K562 (cell line): ENCODE measurements at regions not wholly inside any gene's neighbourhood (a gene's known extent, or its start where the extent isn't known, plus 50 kb on each side); places are given as distances from the start of the nearest gene placed in this dataset.

Source experiments
- ATAC-seq: fragments of 200-7000 bp; cut with Tn5 transposase; 3 replicates; pipeline ENCODE4 v1.9.1; 2020; ENCODE audit warnings: moderate library complexity
- BruUV-seq: library from RNA; stranded (reverse); fragments of 400-500 nt; replicated peaks from 2 replicates; lab custom pipeline; 2021; lab: Mats Ljungman, UMichigan
- CTCF ChIA-PET: fragments of 300-600 bp; formaldehyde crosslinking; extraction: SDS; loops from one replicate; lab custom pipeline; 2021; ENCODE audit warnings: low intra/inter-chr PET ratio; lab: Yijun Ruan, JAX
- POLR2A ChIA-PET: fragments of 300-600, 350-650 bp; sonication (Branson Sonifier 250); formaldehyde crosslinking; extraction: SDS; loops from one replicate; lab custom pipeline; 2021; ENCODE audit warnings: antibody characterized with exemption, inconsistent platforms; lab: Yijun Ruan, JAX
- DNase-seq, 4 experiments: peaks; one replicate each; pipeline versions ENCODE4 v3.0.0 to v3.0.0-alpha.2; 2011 to 2018; ENCODE audit warnings: low spot score in 3 of 4, mixed read lengths in 3 of 4; ENCODE audit errors: extremely low read depth in 1 of 4
- FAIRE-seq: peaks from 2 replicates; lab custom pipeline; 2011; peaks lifted over from hg19 to GRCh38; lab: Jason Lieb, UNC
- H2AFZ ChIP-seq: 2 replicates; pipeline ENCODE4 v1.6.0; 2011; ENCODE audit warnings: low read depth, low read length, control low read depth, inconsistent platforms
- H3K27ac ChIP-seq: fragments of 200-600 bp; 3 replicates; pipeline ENCODE4 v1.8.0; 2011; ENCODE audit warnings: low read depth, mild to moderate bottlenecking, control low read depth, inconsistent platforms, low read length, moderate library complexity, mixed read lengths; ENCODE audit errors: extremely low read depth
- H3K27me3 ChIP-seq, 2 experiments: fragments of 300-600 bp in 1 of 2; 2 replicates in 1 of 2; 3 replicates in 1 of 2; pipeline versions ENCODE4 v1.6.0 to v1.8.0; 2011; ENCODE audit warnings: inconsistent platforms in 2 of 2, low read length in 2 of 2, mild to moderate bottlenecking in 1 of 2, mixed read lengths in 1 of 2, moderate library complexity in 1 of 2; ENCODE audit not compliant: control insufficient read depth in 2 of 2, insufficient read depth in 2 of 2
- H3K36me3 ChIP-seq: fragments of 300-600 bp; 3 replicates; pipeline ENCODE4 v1.8.0; 2011; ENCODE audit warnings: mild to moderate bottlenecking, low read length, inconsistent platforms; ENCODE audit not compliant: control insufficient read depth, insufficient read depth
- H3K4me1 ChIP-seq, 2 experiments: fragments of 200-600 bp in 1 of 2; replicated peaks in 1 of 2; 2 replicates in 1 of 2; 3 replicates in 1 of 2; pipeline versions ENCODE4 v1.5.1 to v1.8.0; 2011; ENCODE audit warnings: inconsistent platforms in 2 of 2, low read length in 2 of 2, mild to moderate bottlenecking in 1 of 2, mixed read lengths in 1 of 2, moderate library complexity in 1 of 2; ENCODE audit not compliant: control insufficient read depth in 2 of 2, insufficient read depth in 2 of 2
- H3K4me2 ChIP-seq: 2 replicates; pipeline ENCODE4 v1.6.1; 2011; ENCODE audit warnings: low read length, control low read depth, inconsistent platforms, mixed read lengths; ENCODE audit not compliant: insufficient read depth
- H3K4me3 ChIP-seq: fragments of 200-600 bp; sonication (generic), shearing (Covaris generic); 2 replicates; pipeline ENCODE4 v1.5.1; 2016; ENCODE audit warnings: control low read depth, inconsistent platforms
- H3K79me2 ChIP-seq: fragments of 200-600 bp; 3 replicates; pipeline ENCODE4 v1.8.0; 2011; ENCODE audit warnings: low read length, inconsistent platforms; ENCODE audit not compliant: control insufficient read depth, insufficient read depth
- H3K9ac ChIP-seq, 2 experiments: 2 replicates each; pipeline versions ENCODE4 v1.6.0 to v1.6.1; 2011; ENCODE audit warnings: low read depth in 2 of 2, low read length in 2 of 2, control low read depth in 1 of 2, inconsistent platforms in 1 of 2, mild to moderate bottlenecking in 1 of 2, mixed read lengths in 1 of 2; ENCODE audit not compliant: insufficient read depth in 1 of 2
- H3K9me1 ChIP-seq: one replicate; pipeline ENCODE4 v1.6.0; 2011; ENCODE audit warnings: inconsistent platforms, mild to moderate bottlenecking, low read length, moderate library complexity; ENCODE audit not compliant: control insufficient read depth, insufficient read depth
- H3K9me3 ChIP-seq: replicated peaks from 2 replicates; pipeline ENCODE4 v1.5.1; 2011; ENCODE audit warnings: low read depth, low read length, inconsistent platforms; ENCODE audit not compliant: control insufficient read depth, insufficient read depth
- H4K20me1 ChIP-seq: replicated peaks from 2 replicates; pipeline ENCODE4 v1.6.1; 2011; ENCODE audit warnings: low read length, inconsistent platforms, mixed read lengths; ENCODE audit not compliant: control insufficient read depth, insufficient read depth
- ATF4 ChIP-seq: fragments of 450-650 bp; formaldehyde crosslinking; IDR thresholded peaks from 2 replicates; pipeline ENCODE4 v1.4.0; 2022; ENCODE audit warnings: mild to moderate bottlenecking, moderate library complexity
- CCNT2 ChIP-seq: IDR thresholded peaks from 2 replicates; pipeline ENCODE4 v1.6.1; 2011; ENCODE audit warnings: borderline replicate concordance, low read depth, mild to moderate bottlenecking, moderate library complexity, mixed read lengths, low read length; ENCODE audit not compliant: insufficient read length; ENCODE audit errors: extremely low read depth
- COPS2 ChIP-seq: fragments of 450-650 bp; conservative IDR thresholded peaks from 2 replicates; pipeline ENCODE4 v1.6.1; 2016; ENCODE audit warnings: mild to moderate bottlenecking, moderate library complexity
- EWSR1 ChIP-seq: fragments of 450-650 bp; IDR thresholded peaks from 2 replicates; pipeline ENCODE4 v1.6.1; 2018; ENCODE audit warnings: borderline replicate concordance, mild to moderate bottlenecking, low read depth, moderate library complexity; ENCODE audit not compliant: partially characterized antibody
- FOS ChIP-seq: IDR thresholded peaks from 3 replicates; pipeline ENCODE4 v1.6.1; 2011; ENCODE audit not compliant: insufficient read length; ENCODE audit errors: extremely low read depth
- GMEB1 ChIP-seq: fragments of 250-450 bp; sonication (Bioruptor Pico); IDR thresholded peaks from 2 replicates; pipeline ENCODE4 v1.4.0; 2020; ENCODE audit warnings: mild to moderate bottlenecking
- HNRNPH1 ChIP-seq: fragments of 200-400 bp; formaldehyde crosslinking; optimal IDR thresholded peaks from 2 replicates; pipeline ENCODE3; 2017; ENCODE audit warnings: low read depth, mild to moderate bottlenecking, low read length, moderate library complexity
- MEIS2 ChIP-seq: fragments of 450-650 bp; IDR thresholded peaks from 2 replicates; pipeline ENCODE4 v1.6.1; 2014; ENCODE audit warnings: mild to moderate bottlenecking; ENCODE audit not compliant: partially characterized antibody
- MLLT1 ChIP-seq, 2 experiments: fragments of 450-650 bp; IDR thresholded peaks; 2 replicates each; pipeline ENCODE4 v1.6.1; 2016
- NELFE ChIP-seq: IDR thresholded peaks from 2 replicates; pipeline ENCODE4 v1.6.1; 2011; ENCODE audit warnings: mild to moderate bottlenecking; ENCODE audit not compliant: insufficient read depth, insufficient read length
- NFRKB ChIP-seq: fragments of 450-650 bp; IDR thresholded peaks from 2 replicates; pipeline ENCODE4 v1.6.1; 2016; ENCODE audit warnings: low read depth
- RBM17 ChIP-seq: fragments of 200-400 bp; formaldehyde crosslinking; IDR thresholded peaks from 2 replicates; pipeline ENCODE4 v1.6.1; 2017; ENCODE audit warnings: low read depth, mild to moderate bottlenecking, low read length, borderline replicate concordance
- SMAD3 ChIP-seq: fragments of 450-650 bp; formaldehyde crosslinking; conservative IDR thresholded peaks from 2 replicates; pipeline ENCODE4 v1.4.0; 2020; ENCODE audit warnings: mild to moderate bottlenecking
- SMAD4 ChIP-seq: fragments of 250-450 bp; sonication (Bioruptor Pico); conservative IDR thresholded peaks from 2 replicates; pipeline ENCODE4 v1.8.0; 2021; ENCODE audit warnings: inconsistent platforms, mild to moderate bottlenecking, moderate library complexity
- TGIF2 ChIP-seq: sonication (generic); formaldehyde crosslinking; IDR thresholded peaks from 2 replicates; pipeline ENCODE4 v1.8.1; 2022; ENCODE audit warnings: mild to moderate bottlenecking, missing genetic modification reagents, moderate library complexity
- ZFP36 ChIP-seq: fragments of 150-350 bp; IDR thresholded peaks from 2 replicates; pipeline ENCODE4 v1.6.1; 2018; ENCODE audit warnings: low read length, low read depth; ENCODE audit not compliant: partially characterized antibody
- ZNF324 ChIP-seq: fragments of 250-450 bp; sonication (Bioruptor Pico); IDR thresholded peaks from 2 replicates; pipeline ENCODE4 v1.4.0; 2020; ENCODE audit warnings: mild to moderate bottlenecking
- ZNF41 ChIP-seq: fragments of 250-450 bp; sonication (Bioruptor Pico); conservative IDR thresholded peaks from 2 replicates; pipeline ENCODE4 v1.4.0; 2020; ENCODE audit warnings: mild to moderate bottlenecking
- ZNF75A ChIP-seq: fragments of 450-650 bp; formaldehyde crosslinking; IDR thresholded peaks from 2 replicates; pipeline ENCODE4 v1.4.0; 2020; ENCODE audit warnings: mild to moderate bottlenecking
- ZSCAN32 ChIP-seq: fragments of 450-650 bp; formaldehyde crosslinking; IDR thresholded peaks from 2 replicates; pipeline ENCODE4 v1.4.0; 2020; ENCODE audit warnings: mild to moderate bottlenecking, moderate library complexity
- WGBS: fragments of 100-300 bp; shearing (Covaris generic); methylation state at CpG from one replicate; pipeline ENCODE4 v1.1.6; 2016; ENCODE audit warnings: low coverage, mixed read lengths; ENCODE audit not compliant: insufficient coverage; ENCODE audit errors: missing lambda C conversion rate; 5-methylcytosine and 5-hydroxymethylcytosine counted together
- in situ Hi-C: fragments of 300-500 bp; cut with MboI; formaldehyde crosslinking; loops from 4 replicates; pipeline ENCODE4 v1.15.0; 2018; ENCODE audit warnings: inconsistent platforms, mixed read lengths
- intact Hi-C: fragments of 100-400 bp; cut with micrococcal nuclease; formaldehyde crosslinking; loops from 2 replicates; pipeline ENCODE4 v1.14.2; 2022

- Histone ChIP-seq H4K20me1 (no peaks in the 10 kb centered on the region), H3K9me3 (no peaks in the 10 kb centered on the region), H3K4me3 (no peak overlapping the region), H3K36me3 (no peaks in the 10 kb centered on the region), H3K4me1 (no peaks in the 10 kb centered on the region)
- no TSS peak for BruUV-seq
- DNase-seq: no peak
- CTCF ChIA-PET: no interaction called here
- 0% methylated on average over 1 of the region's 1 CpG for WGBS
- TF ChIP-seq MLLT1 (IDR thresholded peaks at IDR 0.05) (no peak), SMAD4 (CRISPR knock-in tag) (no peak), EWSR1 (no peak), ZFP36 (no peak), ZNF324 (CRISPR knock-in tag) (no peak), SMAD3 (CRISPR knock-in tag) (no peak), ZNF75A (CRISPR knock-in tag) (no peak), CCNT2 (no peak), COPS2 (no peak), ATF4 (CRISPR knock-in tag) (no peak), MEIS2 (no peak), HNRNPH1 (no peak), ZSCAN32 (CRISPR knock-in tag) (no peak), FOS (no peak), RBM17 (no peak), GMEB1 (CRISPR knock-in tag) (no peak), ZNF41 (CRISPR knock-in tag) (no peak), TGIF2 (CRISPR knock-in tag) (no peak), NFRKB (no peak), NELFE (no peak)
- TF ChIP-seq, all 486 proteins: peak for 0
- Histone ChIP-seq H3K79me2 (no peaks in the 10 kb centered on the region), H3K27me3 (no peaks in the 10 kb centered on the region), H3K9me1 (no peaks in the 10 kb centered on the region), H3K27ac (no peak overlapping the region), H3K9ac (no peak overlapping the region), H2AFZ (no peak overlapping the region), H3K4me2 (no peak overlapping the region)
- intact Hi-C loops: no loop called here
- ATAC-seq (no peak), FAIRE-seq (no peak)
- POLR2A ChIA-PET: interaction anchor here (0.6 kb wide), 1 partner anchor 745 kb away, joined by 4 read pairs; no protein-coding TSS in a partner anchor
- in situ Hi-C loops: no loop called here
Measured at GRCh38 chrX:12052109-12052508, 86.2 kb upstream of the FRMPD4 start.
